Testis (tissue), 2 donors: ENCODE measurements at regions not wholly inside any gene's neighbourhood (a gene's known extent, or its start where the extent isn't known, plus 50 kb on each side); places are given as distances from the start of the nearest gene placed in this dataset.
A peak's percentile ranks its signal among the peaks of the same experiment; 100 is the strongest.

Source experiments
- DNase-seq: peaks from one replicate; pipeline ENCODE4 v3.0.0-alpha.2; 2019
- H3K27ac ChIP-seq, 2 donors: fragments of 200-600 bp; sonication (generic); one replicate each; pipeline ENCODE4 v1.5.1; 2019
- H3K27me3 ChIP-seq: fragments of 200-600 bp; sonication (generic); one replicate; pipeline ENCODE4 v1.5.1; 2019
- H3K36me3 ChIP-seq: fragments of 200-600 bp; sonication (generic); one replicate; pipeline ENCODE4 v1.5.1; 2017; ENCODE audit warnings: low read depth; ENCODE audit errors: missing control alignments
- H3K4me1 ChIP-seq: fragments of 200-600 bp; sonication (generic); one replicate; pipeline ENCODE4 v1.5.1; 2019
- H3K4me3 ChIP-seq, 2 donors: fragments of 200-600 bp; sonication (generic); one replicate each; pipeline ENCODE4 v1.5.1; 2017 to 2019
- H3K9me3 ChIP-seq: fragments of 200-600 bp; sonication (generic); one replicate; pipeline ENCODE4 v1.5.1; 2017
- CTCF ChIP-seq, 3 experiments: fragments of 450-650 bp in 2 of 3; fragments of 200-600 bp in 1 of 3; sonication (generic) in 1 of 3; IDR thresholded peaks; one replicate each; pipeline ENCODE4 v1.5.1; 2016 to 2019; ENCODE audit warnings: antibody characterized with exemption in 3 of 3, mild to moderate bottlenecking in 2 of 3, moderate library complexity in 1 of 3
- POLR2A ChIP-seq: fragments of 450-650 bp; IDR thresholded peaks from one replicate; pipeline ENCODE4 v1.6.1; 2017; ENCODE audit warnings: antibody characterized with exemption, mild to moderate bottlenecking, moderate library complexity
- WGBS, 2 donors: methylation state at CpG; one replicate each; pipeline ENCODE4 v1.1.5; 2018; 5-methylcytosine and 5-hydroxymethylcytosine counted together
- intact Hi-C: fragments of 100-400 bp; cut with DNase I; formaldehyde crosslinking; loops from one replicate; pipeline ENCODE4 v1.15.1; 2023; ENCODE audit warnings: low total_unique reads

- no peaks in the 10 kb centered on the region for H3K4me1 ChIP-seq
- no peak for TF ChIP-seq CTCF (IDR thresholded peaks at IDR 0.05)
- no peak for TF ChIP-seq POLR2A
- no peak for DNase-seq
- intact Hi-C loops, result no loop called here
- no peak overlapping the region for H3K4me3 ChIP-seq
- no peaks in the 10 kb centered on the region for H3K9me3 ChIP-seq
- H3K36me3 ChIP-seq, result no peaks in the 10 kb centered on the region
- no peaks in the 10 kb centered on the region for H3K27me3 ChIP-seq
- 87 to 91% methylated on average over 11 of the region's 11 CpGs for WGBS, 2 donors
- no peak overlapping the region for H3K27ac ChIP-seq
These were observed 100.1 kb upstream of the KIF26B start for GRCh38 chr1:245054507-245055270.

- 78 to 80% methylated on average over 7 of the region's 7 CpGs for WGBS, 2 donors
- intact Hi-C loops, result no loop called here
- Histone ChIP-seq H3K4me3 (no peak overlapping the region), H3K27me3 (no peaks in the 10 kb centered on the region), H3K27ac (no peak overlapping the region), H3K4me1 (no peaks in the 10 kb centered on the region), H3K9me3 (no peaks in the 10 kb centered on the region), H3K36me3 (no peaks in the 10 kb centered on the region)
- DNase-seq, result no peak
- TF ChIP-seq CTCF (IDR thresholded peaks at IDR 0.05), result no peak
- no peak for TF ChIP-seq POLR2A
These were observed 100.7 kb upstream of the KIF26B start for GRCh38 chr1:245054105-245054504.

GRCh38 chr1:245052258-245052657, 102.5 kb upstream of the KIF26B start:
- Histone ChIP-seq H3K27me3 (no peaks in the 10 kb centered on the region), H3K4me3 (no peak overlapping the region), H3K4me1 (no peaks in the 10 kb centered on the region), H3K36me3 (no peaks in the 10 kb centered on the region), H3K27ac (no peak overlapping the region), H3K9me3 (no peaks in the 10 kb centered on the region)
- TF ChIP-seq POLR2A, result no peak
- intact Hi-C loops, result no loop called here
- DNase-seq, result no peak
- 90 to 93% methylated on average over 10 of the region's 10 CpGs for WGBS, 2 donors

- Histone ChIP-seq H3K4me3 (no peak overlapping the region), H3K27me3 (no peaks in the 10 kb centered on the region), H3K27ac (no peak overlapping the region), H3K9me3 (no peaks in the 10 kb centered on the region), H3K4me1 (no peaks in the 10 kb centered on the region), H3K36me3 (no peaks in the 10 kb centered on the region)
- no peak for TF ChIP-seq CTCF (IDR thresholded peaks at IDR 0.05)
- no peak for TF ChIP-seq POLR2A
- 53 to 66% methylated on average over 18 of the region's 18 CpGs for WGBS, 2 donors
- peak; percentile 30 for DNase-seq
- intact Hi-C loops, result no loop called here
These were observed 103.2 kb upstream of the KIF26B start for GRCh38 chr1:245051349-245052221.

- Histone ChIP-seq H3K27me3 (no peaks in the 10 kb centered on the region), H3K36me3 (no peaks in the 10 kb centered on the region), H3K4me3 (no peak overlapping the region), H3K27ac (no peak overlapping the region), H3K4me1 (no peaks in the 10 kb centered on the region), H3K9me3 (no peaks in the 10 kb centered on the region)
- TF ChIP-seq CTCF (IDR thresholded peaks at IDR 0.05) (no peak), POLR2A (no peak)
- intact Hi-C loops, result no loop called here
- 77 to 79% methylated on average over 10 to 11 of the region's 11 CpGs for WGBS, 2 donors
- DNase-seq, result no peak
These were observed 108.0 kb upstream of the KIF26B start for GRCh38 chr1:245046769-245047168.
